Midbrain (tissue), 1 donor: ENCODE measurements at regions not wholly inside any gene's neighbourhood (a gene's known extent, or its start where the extent isn't known, plus 50 kb on each side); places are given as distances from the start of the nearest gene placed in this dataset.

Experiments used
- DNase-seq: peaks from one replicate; lab custom pipeline; 2025; lab: John Stamatoyannopoulos, UW

- no peak for DNase-seq
Observed at GRCh38 chr4:13126976-13127910, 356.9 kb downstream of the RAB28 start.

GRCh38 chr4:13118633-13119032 is 365.5 kb downstream of the RAB28 start:
- no peak for DNase-seq

GRCh38 chr4:13117185-13117584 is 367.0 kb downstream of the RAB28 start:
- DNase-seq = no peak

DNA sequence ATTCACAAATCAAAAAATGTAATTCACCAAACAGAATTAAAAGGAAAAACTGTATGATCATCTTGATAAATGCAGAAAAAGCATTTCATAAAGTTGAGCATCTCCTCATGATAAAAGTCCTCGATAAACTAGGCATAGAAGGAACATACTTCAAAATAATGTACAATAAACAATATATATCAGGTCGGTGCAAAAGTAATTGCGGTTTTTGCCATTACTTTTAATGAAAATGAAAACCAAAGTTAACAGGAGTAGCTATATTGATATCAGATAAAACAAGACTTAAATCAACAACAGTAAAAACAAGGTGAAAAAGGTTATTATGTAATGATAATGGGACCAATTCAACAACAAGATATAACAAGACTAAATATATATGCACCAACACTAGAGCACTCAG is 372.1 kb downstream of the RAB28 start:
- no peak for DNase-seq

- no peak for DNase-seq
Observed at GRCh38 chr4:13109536-13109935, 374.6 kb downstream of the RAB28 start.

DNA sequence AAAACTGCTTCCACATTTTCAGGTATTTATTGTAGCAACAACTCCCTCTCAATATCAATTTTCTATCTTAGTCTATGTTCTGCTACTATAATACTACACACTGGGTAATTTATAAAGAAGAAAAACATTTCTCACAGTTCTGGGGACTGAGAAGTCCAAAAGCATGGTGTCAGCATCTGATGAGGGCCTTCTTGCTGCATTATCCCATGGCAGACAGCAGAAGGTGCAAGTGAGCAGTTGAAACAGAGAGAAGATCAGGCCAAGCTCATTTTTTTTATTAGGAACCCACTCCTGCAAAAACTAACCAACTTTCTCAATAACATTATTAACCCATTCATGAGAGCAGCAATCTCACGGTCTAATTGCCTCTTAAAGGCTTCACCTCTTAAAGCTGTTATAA is 376.0 kb downstream of the RAB28 start:
- no peak for DNase-seq

GRCh38 chr4:13103382-13104015 is 380.6 kb downstream of the RAB28 start:
- no peak for DNase-seq

DNA sequence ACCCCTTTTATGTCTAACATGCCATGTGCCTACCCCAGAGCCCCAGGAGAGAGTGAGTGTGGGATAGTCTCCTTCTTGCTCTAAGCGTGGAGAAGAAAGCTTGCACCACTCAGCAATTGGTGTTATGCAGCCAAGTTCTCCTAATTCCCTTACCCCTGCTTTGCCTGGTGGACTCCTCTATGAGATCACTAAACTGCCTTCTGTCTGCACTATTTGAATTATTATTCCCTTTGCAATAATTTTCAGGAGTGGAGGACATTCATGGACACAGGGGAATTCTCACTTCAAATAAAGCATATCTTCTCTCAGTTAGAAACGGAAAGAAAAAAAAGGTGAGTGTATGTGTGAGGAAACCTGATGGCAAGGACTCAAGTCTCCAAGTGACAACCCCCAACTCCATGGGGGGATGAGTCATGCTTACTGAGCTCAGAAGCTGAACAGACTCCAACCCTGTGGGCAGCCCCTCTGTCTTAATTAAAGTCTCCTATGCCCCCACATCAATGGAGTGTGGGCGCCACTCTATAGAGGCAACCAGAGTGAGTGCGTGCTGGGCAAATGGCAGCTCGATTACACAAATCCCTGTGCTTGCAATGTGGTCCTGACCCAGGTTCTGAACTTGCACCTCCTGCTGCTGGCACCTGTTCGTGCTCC is 381.9 kb downstream of the RAB28 start:
- no peak for DNase-seq

GRCh38 chr4:13097971-13098370 is 386.2 kb downstream of the RAB28 start:
- no peak for DNase-seq

- no peak for DNase-seq
Observed at GRCh38 chr4:13095722-13096121, 388.4 kb downstream of the RAB28 start.

DNA sequence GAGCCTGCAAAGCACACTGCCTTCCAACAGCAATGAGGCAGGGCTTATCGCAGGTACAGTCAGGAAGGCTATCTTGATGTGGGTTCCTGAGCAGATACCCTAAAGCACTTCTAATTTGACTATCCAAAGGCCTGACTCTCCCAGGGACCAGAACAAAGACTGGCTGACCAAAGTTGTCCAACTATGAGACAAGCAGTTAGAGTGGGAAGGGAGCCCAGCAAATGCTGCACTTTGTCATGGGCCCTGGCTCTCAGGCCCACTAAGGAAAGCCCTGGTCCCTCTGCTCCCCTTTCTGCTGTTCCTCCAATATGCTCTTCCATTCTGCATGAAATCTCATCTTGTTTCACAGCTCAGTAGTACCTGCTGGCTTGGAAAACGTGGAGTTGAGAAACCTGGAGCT is 391.0 kb downstream of the RAB28 start:
- DNase-seq = no peak

DNA sequence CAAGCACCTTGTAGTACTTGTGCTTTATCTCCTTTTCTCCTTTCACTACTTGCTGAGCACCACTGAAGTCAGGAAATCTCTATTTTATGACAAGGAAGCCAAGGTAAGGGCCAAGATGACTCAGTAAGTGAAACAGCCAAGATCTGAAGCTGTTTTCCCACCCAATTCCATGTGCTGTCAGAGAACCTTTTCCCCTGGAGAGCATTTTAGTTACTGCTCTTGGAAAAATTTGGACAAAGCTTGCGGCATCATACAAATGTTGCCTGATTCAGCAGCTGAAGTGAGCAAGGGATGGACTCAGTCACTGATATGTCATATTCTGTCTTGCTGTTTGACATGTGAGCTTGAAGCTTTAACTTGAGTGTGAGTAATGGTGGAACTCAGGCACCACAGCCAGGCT is 391.4 kb downstream of the RAB28 start:
- DNase-seq = no peak

DNA sequence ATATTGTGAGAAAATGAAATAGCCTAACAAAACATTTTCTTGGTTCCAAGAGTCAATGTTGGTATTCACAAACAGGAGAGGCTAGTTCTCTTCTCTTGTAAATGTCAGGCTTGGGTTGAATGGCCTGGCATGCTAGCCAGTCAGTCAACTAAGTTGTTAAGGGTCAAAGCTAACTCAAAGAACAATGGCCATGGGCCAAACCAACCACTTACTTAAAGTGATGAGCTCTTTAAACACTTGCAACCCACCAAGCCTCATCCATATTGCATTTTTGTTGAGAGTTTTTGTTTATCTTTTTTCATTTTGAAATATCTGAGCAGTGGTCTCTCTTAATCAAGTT is 394.5 kb downstream of the RAB28 start:
- no peak for DNase-seq

- DNase-seq = peak; percentile 2
Observed at GRCh38 chr4:13088726-13089658, 395.1 kb downstream of the RAB28 start.

DNA sequence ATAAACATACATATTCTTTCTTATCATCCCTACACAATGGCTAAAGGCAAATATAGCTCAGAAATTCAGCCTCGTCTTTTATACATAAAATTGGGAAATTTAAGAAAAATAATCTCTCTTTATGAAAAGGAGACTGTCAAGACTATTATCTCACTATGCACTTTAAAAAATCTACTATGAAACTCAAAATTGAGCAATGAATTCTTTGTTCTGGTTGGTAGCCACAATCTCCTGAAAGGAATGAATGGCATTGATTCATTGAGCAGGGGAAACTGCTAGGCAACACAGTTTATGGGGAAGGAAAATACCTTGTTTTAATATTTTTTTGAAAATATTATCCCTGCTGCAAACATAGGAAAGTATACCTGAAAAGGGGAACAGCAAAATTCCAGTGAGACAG is 397.1 kb downstream of the RAB28 start:
- DNase-seq = no peak

- no peak for DNase-seq
Observed at GRCh38 chr4:13084210-13084609, 399.9 kb downstream of the RAB28 start.

- DNase-seq = no peak
Observed at GRCh38 chr4:13081830-13082229, 402.3 kb downstream of the RAB28 start.

DNA sequence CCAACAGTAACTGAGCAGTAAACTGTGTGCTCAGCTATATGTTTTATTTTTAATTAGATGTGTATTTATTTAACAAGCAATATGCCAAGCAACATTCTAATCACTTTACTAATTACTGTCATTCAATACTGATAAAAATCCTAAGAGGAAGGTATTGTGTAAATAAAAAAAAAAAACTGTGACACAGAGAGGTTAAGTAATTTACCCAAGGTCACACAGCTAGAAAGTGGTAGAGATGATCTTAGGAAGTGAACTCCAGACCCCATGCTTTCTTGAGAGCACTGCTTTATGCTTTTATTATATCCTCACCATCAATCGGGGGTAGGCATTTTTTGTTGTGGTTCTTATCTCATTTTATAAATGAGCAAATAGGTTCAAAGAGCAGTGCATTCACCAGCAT is 417.1 kb downstream of the RAB28 start:
- DNase-seq = no peak

GRCh38 chr4:13059019-13059418 is 425.1 kb downstream of the RAB28 start:
- no peak for DNase-seq

GRCh38 chr4:13056630-13057189 is 427.4 kb downstream of the RAB28 start:
- DNase-seq = no peak

DNA sequence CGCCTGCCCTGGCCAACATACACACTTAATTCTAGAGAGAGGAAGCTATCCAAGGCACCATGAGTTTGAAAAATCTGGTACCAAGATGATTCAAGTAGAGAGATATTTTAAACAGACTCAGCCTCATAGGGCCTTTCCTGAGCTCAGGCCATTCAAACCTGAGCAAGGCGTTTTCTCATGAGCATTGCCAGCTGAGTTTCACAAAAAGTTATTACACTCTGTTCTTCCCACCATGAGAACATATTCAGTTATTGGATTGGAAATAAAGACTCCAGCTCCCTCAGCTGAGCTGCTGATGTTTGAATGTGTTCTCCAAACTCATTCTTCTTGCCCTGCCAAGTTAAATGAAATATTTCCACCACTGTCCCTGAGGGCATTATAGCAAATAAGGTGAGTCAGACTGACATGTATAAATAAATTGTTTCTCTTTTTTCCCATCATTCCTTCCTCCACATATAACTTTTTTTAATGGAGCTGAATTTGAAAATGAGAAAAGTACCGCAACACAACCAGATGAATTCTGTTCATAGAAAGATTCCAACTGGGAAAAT is 429.6 kb downstream of the RAB28 start:
- DNase-seq = no peak
